ACHN (cell line): ENCODE measurements at regions not wholly inside any gene's neighbourhood (a gene's known extent, or its start where the extent isn't known, plus 50 kb on each side); places are given as distances from the start of the nearest gene placed in this dataset.
"Not testable (repeated sequence)": the region's sequence is repeated elsewhere in the genome, so short reads cannot be mapped to it uniquely, and the experiment has no call there.

Source experiments
- DNase-seq: peaks from one replicate; pipeline ENCODE4 v3.0.0-alpha.2; 2015
- in situ Hi-C: cut with HindIII; loops from 2 replicates; pipeline ENCODE4 v1.10.0; 2017; ENCODE audit warnings: low sequenced_read_pairs, low pct_ligation_motif_present, low pct_unique_long_range_greater_than_20kb

GRCh38 chr4:187715466-187715865 lies 280.1 kb upstream of the ZFP42 start:
- in situ Hi-C loops: no loop called here
- no peak for DNase-seq

- in situ Hi-C loops: no loop called here
- DNase-seq: no peak
Observed at GRCh38 chr4:187724456-187724855, 271.1 kb upstream of the ZFP42 start.

- in situ Hi-C loops: no loop called here
- no peak for DNase-seq
Observed at GRCh38 chr4:187726485-187726884, 269.1 kb upstream of the ZFP42 start.

GRCh38 chr4:187732524-187732923 lies 263.0 kb upstream of the ZFP42 start:
- in situ Hi-C loops: no loop called here
- no peak for DNase-seq

- no peak for DNase-seq
- in situ Hi-C loops: no loop called here
Observed at GRCh38 chr4:187739771-187740170, 255.8 kb upstream of the ZFP42 start.

- DNase-seq: no peak
- in situ Hi-C loops: no loop called here
Observed at GRCh38 chr4:187744911-187745310, 250.7 kb upstream of the ZFP42 start.

GRCh38 chr4:187750652-187751051 lies 244.9 kb upstream of the ZFP42 start:
- DNase-seq, in situ Hi-C loops: not testable (repeated sequence)

GRCh38 chr4:187767158-187767557 lies 228.4 kb upstream of the ZFP42 start:
- in situ Hi-C loops: no loop called here
- no peak for DNase-seq

GRCh38 chr4:187767687-187768086 lies 227.9 kb upstream of the ZFP42 start:
- in situ Hi-C loops: no loop called here

GRCh38 chr4:187770345-187770744 lies 225.2 kb upstream of the ZFP42 start:
- DNase-seq: no peak
- in situ Hi-C loops: no loop called here

More at GRCh38 chr4:187767687-187768086, 227.9 kb upstream of the ZFP42 start:
- DNase-seq: no peak

- in situ Hi-C loops: no loop called here
- no peak for DNase-seq
Observed at GRCh38 chr4:187777954-187778353, 217.6 kb upstream of the ZFP42 start.

- in situ Hi-C loops: no loop called here
- no peak for DNase-seq
Observed at GRCh38 chr4:187780070-187780469, 215.5 kb upstream of the ZFP42 start.

GRCh38 chr4:187782286-187782824 lies 213.2 kb upstream of the ZFP42 start:
- in situ Hi-C loops: no loop called here
- DNase-seq: no peak

- in situ Hi-C loops: no loop called here
- DNase-seq: no peak
Observed at GRCh38 chr4:187786190-187786589, 209.4 kb upstream of the ZFP42 start.

GRCh38 chr4:187789078-187789477 lies 206.5 kb upstream of the ZFP42 start:
- in situ Hi-C loops: no loop called here
- DNase-seq: no peak

- no peak for DNase-seq
- in situ Hi-C loops: no loop called here
Observed at GRCh38 chr4:187795737-187796136, 199.8 kb upstream of the ZFP42 start.

GRCh38 chr4:187798385-187798784 lies 197.2 kb upstream of the ZFP42 start:
- no peak for DNase-seq
- in situ Hi-C loops: no loop called here

GRCh38 chr4:187799735-187800134 lies 195.8 kb upstream of the ZFP42 start:
- no peak for DNase-seq
- in situ Hi-C loops: no loop called here

GRCh38 chr4:187811591-187811990 lies 184.0 kb upstream of the ZFP42 start:
- DNase-seq: no peak
- in situ Hi-C loops: no loop called here

GRCh38 chr4:187814737-187815465 lies 180.7 kb upstream of the ZFP42 start:
- in situ Hi-C loops: no loop called here
- no peak for DNase-seq
